ENCODE measurements at regions not wholly inside any gene's neighbourhood (a gene's known extent, or its start where the extent isn't known, plus 50 kb on each side); places are given as distances from the start of the nearest gene placed in this dataset.

- TF ChIP-seq SUZ12 (IDR thresholded peaks at IDR 0.05; ENCODE audit: extremely low read depth, insufficient read depth, insufficient read length) (no peak), ZNF274 (IDR thresholded peaks at IDR 0.05; ENCODE audit: low read depth, low read length) (no peak), YY1 (IDR thresholded peaks at IDR 0.05; ENCODE audit: insufficient read depth, insufficient read length) (no peak)
Observed at GRCh38 chr15:39013262-39013661, 448.6 kb upstream of the RASGRP1 start.
